Stomach (tissue), 8 donors: ENCODE measurements at regions not wholly inside any gene's neighbourhood (a gene's known extent, or its start where the extent isn't known, plus 50 kb on each side); places are given as distances from the start of the nearest gene placed in this dataset.

Experiments
- DNase-seq, 2 donors: peaks; one replicate each; pipeline versions ENCODE4 v3.0.0 to v3.0.0-alpha.2; 2013 to 2019
- H3K27ac ChIP-seq, 5 donors: fragments of 200-600 bp in 4 of 5; sonication (generic) in 4 of 5; one replicate each; pipeline ENCODE4 v1.5.1; 2013 to 2019; ENCODE audit warnings: mild to moderate bottlenecking in 1 of 5, moderate library complexity in 1 of 5
- H3K27me3 ChIP-seq, 3 donors: fragments of 200-600 bp; sonication (generic); one replicate each; pipeline ENCODE4 v1.5.1; 2017 to 2019; ENCODE audit warnings: mixed run types in 1 of 3
- H3K36me3 ChIP-seq, 4 donors: fragments of 200-600 bp; sonication (generic); 1 replicate in 3 of 4; 2 replicates in 1 of 4; pipeline ENCODE4 v1.5.1; 2016 to 2019
- H3K4me1 ChIP-seq, 4 donors: fragments of 200-600 bp; sonication (generic); one replicate each; pipeline ENCODE4 v1.5.1; 2016 to 2019
- H3K4me3 ChIP-seq, 4 donors: fragments of 200-600 bp; sonication (generic) in 3 of 4; one replicate each; pipeline ENCODE4 v1.5.1; 2016 to 2019; ENCODE audit warnings: mild to moderate bottlenecking in 1 of 4
- H3K9me3 ChIP-seq, 4 donors: fragments of 200-600 bp; sonication (generic); one replicate each; pipeline ENCODE4 v1.5.1; 2016 to 2019
- CTCF ChIP-seq, 7 experiments: fragments of 450-650 bp in 4 of 7; fragments of 200-600 bp in 3 of 7; sonication (generic) in 3 of 7; IDR thresholded peaks; one replicate each; pipeline ENCODE4 v1.5.1; 2016 to 2019; ENCODE audit warnings: antibody characterized with exemption in 7 of 7, control low read depth in 2 of 7, mild to moderate bottlenecking in 1 of 7
- EP300 ChIP-seq: sonication (generic); formaldehyde crosslinking; IDR thresholded peaks from one replicate; pipeline ENCODE4 v1.6.1; 2017; ENCODE audit warnings: antibody characterized with exemption
- POLR2A ChIP-seq, 4 donors: fragments of 450-650 bp; IDR thresholded peaks; one replicate each; pipeline ENCODE4 v1.6.1; 2016; ENCODE audit warnings: antibody characterized with exemption in 4 of 4, control low read depth in 2 of 4, mild to moderate bottlenecking in 1 of 4, moderate library complexity in 1 of 4
- POLR2AphosphoS5 ChIP-seq, 3 donors: sonication (generic); formaldehyde crosslinking; IDR thresholded peaks; one replicate each; pipeline ENCODE4 v1.6.1; 2016; ENCODE audit warnings: antibody characterized with exemption in 3 of 3
- whole genome bisulfite sequencing, 5 donors: extraction: QIAGEN DNeasy Blood & Tissue Kit in 3 of 5; methylation state at CpG; one replicate each; pipeline versions ENCODE4 v1.1.5 to v1.1.7; 2013 to 2018; 5-methylcytosine and 5-hydroxymethylcytosine counted together
- intact Hi-C: fragments of 100-400 bp; cut with DNase I; formaldehyde crosslinking; loops from one replicate; pipeline ENCODE4 v1.15.1; 2023; ENCODE audit warnings: low total_unique reads
- donor health status: healthy with polysubstance abuse.
- donor health status: Bipolar disorder and iron deficiency.
- donor health status: healthy.

GRCh38 chrX:20712811-20713210 is 446.1 kb upstream of the RPS6KA3 start:
- intact Hi-C loops = no loop called here
- Histone ChIP-seq H3K9me3 (no peaks in the 10 kb centered on the region), H3K27ac (no peak overlapping the region), H3K4me3 (no peak overlapping the region), H3K36me3 (no peaks in the 10 kb centered on the region), H3K4me1 (no peaks in the 10 kb centered on the region), H3K27me3 (peaks cover 0 to 4% (median 0%) of the 10 kb centered on the region in 3 donors)
- WGBS, 5 donors = 0 to 37% (median 13%) methylated on average over 1 of the region's 1 CpG
- TF ChIP-seq POLR2A (IDR thresholded peaks at IDR 0.05) = no peak
- TF ChIP-seq EP300 = no peak
- no peak for TF ChIP-seq POLR2AphosphoS5 (IDR thresholded peaks at IDR 0.05)
- no peak for TF ChIP-seq CTCF (IDR thresholded peaks at IDR 0.05)
- no peak for DNase-seq

- 60 to 77% (median 62%) methylated on average over 3 of the region's 3 CpGs for WGBS, 5 donors
- H3K9me3 ChIP-seq = no peaks in the 10 kb centered on the region
- no peak for DNase-seq
- no peak for TF ChIP-seq CTCF (IDR thresholded peaks at IDR 0.05)
- no peak for TF ChIP-seq POLR2AphosphoS5 (IDR thresholded peaks at IDR 0.05)
- TF ChIP-seq EP300 = no peak
- no peak for TF ChIP-seq POLR2A (IDR thresholded peaks at IDR 0.05)
- intact Hi-C loops = no loop called here
- H3K27ac ChIP-seq = no peak overlapping the region
- H3K36me3 ChIP-seq = no peaks in the 10 kb centered on the region
- no peaks in the 10 kb centered on the region for H3K4me1 ChIP-seq
- H3K4me3 ChIP-seq = no peak overlapping the region
- peaks cover 0 to 4% (median 0%) of the 10 kb centered on the region in 3 donors for H3K27me3 ChIP-seq
Measured at GRCh38 chrX:20711366-20711765, 444.7 kb upstream of the RPS6KA3 start.

- DNase-seq = no peak
- Histone ChIP-seq H3K27me3 (no peaks in the 10 kb centered on the region), H3K27ac (no peak overlapping the region), H3K4me1 (no peaks in the 10 kb centered on the region), H3K4me3 (no peak overlapping the region), H3K9me3 (peaks cover 0 to 9% (median 0%) of the 10 kb centered on the region in 4 donors), H3K36me3 (no peaks in the 10 kb centered on the region)
- intact Hi-C loops = no loop called here
- WGBS, 5 donors = 63 to 87% (median 80%) methylated on average over 1 to 2 of the region's 2 CpGs
- TF ChIP-seq EP300 = no peak
- no peak for TF ChIP-seq POLR2A (IDR thresholded peaks at IDR 0.05)
- no peak for TF ChIP-seq POLR2AphosphoS5 (IDR thresholded peaks at IDR 0.05)
- no peak for TF ChIP-seq CTCF (IDR thresholded peaks at IDR 0.05)
Measured at GRCh38 chrX:20693078-20693477, 426.4 kb upstream of the RPS6KA3 start.

GRCh38 chrX:20686256-20686655 is 419.5 kb upstream of the RPS6KA3 start:
- Histone ChIP-seq H3K36me3 (no peaks in the 10 kb centered on the region), H3K27me3 (no peaks in the 10 kb centered on the region), H3K4me3 (no peak overlapping the region), H3K27ac (no peak overlapping the region), H3K9me3 (no peaks in the 10 kb centered on the region), H3K4me1 (no peaks in the 10 kb centered on the region)
- intact Hi-C loops = no loop called here
- TF ChIP-seq POLR2A (IDR thresholded peaks at IDR 0.05) (no peak), POLR2AphosphoS5 (IDR thresholded peaks at IDR 0.05) (no peak), CTCF (IDR thresholded peaks at IDR 0.05) (no peak), EP300 (no peak)
- WGBS, 5 donors = 68 to 83% (median 78%) methylated on average over 7 of the region's 7 CpGs
- no peak for DNase-seq
